Ascending aorta (tissue), 2 donors: ENCODE measurements at regions not wholly inside any gene's neighbourhood (a gene's known extent, or its start where the extent isn't known, plus 50 kb on each side); places are given as distances from the start of the nearest gene placed in this dataset.
A peak's percentile ranks its signal among the peaks of the same experiment; 100 is the strongest.

Source experiments
- DNase-seq, 2 donors: peaks; one replicate each; pipeline ENCODE4 v3.0.0-alpha.2; 2019; ENCODE audit warnings: low spot score in 2 of 2
- H3K27ac ChIP-seq, 2 donors: fragments of 200-600 bp; sonication (generic); one replicate each; pipeline ENCODE4 v1.5.1; 2016 to 2017; ENCODE audit warnings: mild to moderate bottlenecking in 1 of 2
- H3K27me3 ChIP-seq: fragments of 200-600 bp; sonication (generic); one replicate; pipeline ENCODE4 v1.5.1; 2017
- H3K36me3 ChIP-seq, 2 donors: fragments of 200-600 bp; sonication (generic); one replicate each; pipeline ENCODE4 v1.5.1; 2016
- H3K4me1 ChIP-seq, 2 donors: fragments of 200-600 bp; sonication (generic); one replicate each; pipeline ENCODE4 v1.5.1; 2016 to 2017; ENCODE audit warnings: mild to moderate bottlenecking in 1 of 2
- H3K4me3 ChIP-seq, 2 donors: fragments of 200-600 bp; sonication (generic); one replicate each; pipeline ENCODE4 v1.5.1; 2016 to 2017; ENCODE audit warnings: mild to moderate bottlenecking in 1 of 2
- H3K9me3 ChIP-seq, 2 donors: fragments of 200-600 bp; sonication (generic); one replicate each; pipeline ENCODE4 v1.5.1; 2016
- intact Hi-C: fragments of 100-400 bp; cut with DNase I; formaldehyde crosslinking; loops from one replicate; pipeline ENCODE4 v1.15.1; 2023
- TF ChIP-seq, protein P1 (sequence below), 3 experiments: fragments of 200-600 bp in 2 of 3; fragments of 450-650 bp in 1 of 3; sonication (generic) in 2 of 3; IDR thresholded peaks; one replicate each; pipeline ENCODE4 v1.5.1; 2016 to 2019; ENCODE audit warnings: antibody characterized with exemption in 3 of 3, mild to moderate bottlenecking in 1 of 3, moderate library complexity in 1 of 3

DNA sequence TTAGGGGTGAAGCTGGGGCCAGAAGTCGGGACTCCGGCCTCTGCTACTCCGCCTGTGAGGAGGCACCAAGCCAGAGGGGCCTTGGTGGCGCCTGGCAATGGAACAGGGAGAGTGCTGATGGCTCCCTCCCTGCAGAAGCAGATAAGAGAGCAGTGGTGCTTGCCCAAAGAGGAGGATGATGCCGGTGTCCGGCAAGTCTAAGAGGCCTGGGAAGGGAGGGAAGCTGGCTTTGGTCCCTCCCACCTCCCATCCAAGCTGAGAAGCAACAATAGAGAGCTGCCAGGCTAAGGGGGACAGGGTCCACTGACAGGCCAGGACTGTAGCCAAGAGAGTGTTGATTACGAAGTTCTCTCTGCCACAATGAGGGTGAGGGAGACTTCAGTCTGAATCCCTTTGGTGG, 479.5 kb downstream of the TNS1 start:
- no peak overlapping the region for H3K27ac ChIP-seq
- no peak overlapping the region for H3K4me3 ChIP-seq
- H3K4me1 ChIP-seq: no peaks in the 10 kb centered on the region
- H3K27me3 ChIP-seq: no peaks in the 10 kb centered on the region
- intact Hi-C loops: no loop called here
- H3K9me3 ChIP-seq: no peaks in the 10 kb centered on the region
- DNase-seq: peak in 1 of 2 donors; percentile 66
- peaks cover 0 to 4% of the 10 kb centered on the region in 2 donors for H3K36me3 ChIP-seq
- TF ChIP-seq, protein P1, sequence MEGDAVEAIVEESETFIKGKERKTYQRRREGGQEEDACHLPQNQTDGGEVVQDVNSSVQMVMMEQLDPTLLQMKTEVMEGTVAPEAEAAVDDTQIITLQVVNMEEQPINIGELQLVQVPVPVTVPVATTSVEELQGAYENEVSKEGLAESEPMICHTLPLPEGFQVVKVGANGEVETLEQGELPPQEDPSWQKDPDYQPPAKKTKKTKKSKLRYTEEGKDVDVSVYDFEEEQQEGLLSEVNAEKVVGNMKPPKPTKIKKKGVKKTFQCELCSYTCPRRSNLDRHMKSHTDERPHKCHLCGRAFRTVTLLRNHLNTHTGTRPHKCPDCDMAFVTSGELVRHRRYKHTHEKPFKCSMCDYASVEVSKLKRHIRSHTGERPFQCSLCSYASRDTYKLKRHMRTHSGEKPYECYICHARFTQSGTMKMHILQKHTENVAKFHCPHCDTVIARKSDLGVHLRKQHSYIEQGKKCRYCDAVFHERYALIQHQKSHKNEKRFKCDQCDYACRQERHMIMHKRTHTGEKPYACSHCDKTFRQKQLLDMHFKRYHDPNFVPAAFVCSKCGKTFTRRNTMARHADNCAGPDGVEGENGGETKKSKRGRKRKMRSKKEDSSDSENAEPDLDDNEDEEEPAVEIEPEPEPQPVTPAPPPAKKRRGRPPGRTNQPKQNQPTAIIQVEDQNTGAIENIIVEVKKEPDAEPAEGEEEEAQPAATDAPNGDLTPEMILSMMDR (IDR thresholded peaks at IDR 0.05): no peak

GRCh38 chr2:217521820-217522219, 481.0 kb downstream of the TNS1 start:
- DNase-seq: no peak
- Histone ChIP-seq H3K27ac (peak overlapping the region; percentile 1 to 27), H3K27me3 (no peaks in the 10 kb centered on the region), H3K36me3 (no peaks in the 10 kb centered on the region), H3K4me3 (no peak overlapping the region), H3K4me1 (no peaks in the 10 kb centered on the region), H3K9me3 (no peaks in the 10 kb centered on the region)
- TF ChIP-seq, protein P1 (IDR thresholded peaks at IDR 0.05): no peak
- intact Hi-C loops: no loop called here

- Histone ChIP-seq H3K4me3 (no peak overlapping the region), H3K27me3 (no peaks in the 10 kb centered on the region), H3K4me1 (no peaks in the 10 kb centered on the region), H3K27ac (peak overlapping the region in 1 of 2 donors; percentile 1), H3K9me3 (no peaks in the 10 kb centered on the region), H3K36me3 (no peaks in the 10 kb centered on the region)
- TF ChIP-seq, protein P1 (IDR thresholded peaks at IDR 0.05): no peak
- intact Hi-C loops: no loop called here
- DNase-seq: no peak
Observed at GRCh38 chr2:217520356-217521010, 482.3 kb downstream of the TNS1 start.

- Histone ChIP-seq H3K4me1 (no peaks in the 10 kb centered on the region), H3K9me3 (no peaks in the 10 kb centered on the region), H3K36me3 (no peaks in the 10 kb centered on the region), H3K27ac (no peak overlapping the region), H3K27me3 (no peaks in the 10 kb centered on the region), H3K4me3 (no peak overlapping the region)
- intact Hi-C loops: no loop called here
- no peak for DNase-seq
- TF ChIP-seq, protein P1 (IDR thresholded peaks at IDR 0.05): no peak
Observed at GRCh38 chr2:217517402-217517801, 485.4 kb downstream of the TNS1 start.

- TF ChIP-seq, protein P1 (IDR thresholded peaks at IDR 0.05): no peak
- Histone ChIP-seq H3K4me1 (peaks cover 0 to 2% of the 10 kb centered on the region in 2 donors), H3K27me3 (no peaks in the 10 kb centered on the region), H3K9me3 (no peaks in the 10 kb centered on the region), H3K36me3 (no peaks in the 10 kb centered on the region), H3K4me3 (no peak overlapping the region), H3K27ac (no peak overlapping the region)
- no peak for DNase-seq
- intact Hi-C loops: no loop called here
Observed at GRCh38 chr2:217515615-217516309, 487.0 kb downstream of the TNS1 start.
